WTC11 (cell line): ENCODE measurements at regions not wholly inside any gene's neighbourhood (a gene's known extent, or its start where the extent isn't known, plus 50 kb on each side); places are given as distances from the start of the nearest gene placed in this dataset.

Experiments
- ATAC-seq: fragments of 200-7000 bp; cut with Tn5 transposase; 2 replicates; pipeline ENCODE4 v1.10.0; 2021; ENCODE audit warnings: mild to moderate bottlenecking, moderate library complexity
- CTCF ChIA-PET: fragments of 300-600 bp; sonication (Branson Sonifier 250); formaldehyde crosslinking; loops from one replicate; lab custom pipeline; 2021; ENCODE audit warnings: antibody characterized with exemption; lab: Charles Lee
- POLR2A ChIA-PET: fragments of 350-600 bp; sonication (Branson Sonifier 250); formaldehyde crosslinking; loops from one replicate; lab custom pipeline; 2021; ENCODE audit warnings: antibody characterized with exemption; lab: Charles Lee
- DNase-seq: peaks from one replicate; pipeline ENCODE4 v3.0.0; 2021; ENCODE audit warnings: low spot score
- H3K27ac Mint-ChIP-seq: 2 replicates; pipeline ENCODE4 v1.8.0; 2021; ENCODE audit warnings: mixed read lengths
- H3K27me3 Mint-ChIP-seq: 2 replicates; pipeline ENCODE4 v1.8.0; 2021; ENCODE audit warnings: low read depth, mild to moderate bottlenecking, moderate library complexity, mixed read lengths
- H3K36me3 Mint-ChIP-seq: 2 replicates; pipeline ENCODE4 v1.8.0; 2021; ENCODE audit warnings: mixed read lengths
- H3K4me1 Mint-ChIP-seq: 2 replicates; pipeline ENCODE4 v1.8.0; 2022; ENCODE audit warnings: mixed read lengths
- H3K4me3 Mint-ChIP-seq: 2 replicates; pipeline ENCODE4 v1.8.0; 2021; ENCODE audit warnings: mild to moderate bottlenecking, moderate library complexity, mixed read lengths
- H3K9me3 Mint-ChIP-seq: 2 replicates; pipeline ENCODE4 v1.8.0; 2021; ENCODE audit warnings: mixed read lengths
- AR ChIP-seq: fragments of 250-450 bp; sonication (Bioruptor Pico); IDR thresholded peaks from 2 replicates; pipeline ENCODE4 v1.9.0; 2021; ENCODE audit warnings: mild to moderate bottlenecking
- CBFB ChIP-seq: sonication (generic); formaldehyde crosslinking; IDR thresholded peaks from 2 replicates; pipeline ENCODE4 v1.8.1; 2022; ENCODE audit warnings: mild to moderate bottlenecking, low read depth, missing genetic modification reagents
- ELF4 ChIP-seq: sonication (generic); formaldehyde crosslinking; IDR thresholded peaks from 2 replicates; pipeline ENCODE4 v1.8.1; 2022; ENCODE audit warnings: low read depth, mild to moderate bottlenecking, moderate library complexity, missing genetic modification reagents
- ESRRA ChIP-seq: sonication (generic); formaldehyde crosslinking; IDR thresholded peaks from 2 replicates; pipeline ENCODE4 v1.8.1; 2022; ENCODE audit warnings: mild to moderate bottlenecking, missing genetic modification reagents, borderline replicate concordance
- FOXP1 ChIP-seq: sonication (generic); formaldehyde crosslinking; IDR thresholded peaks from 2 replicates; pipeline ENCODE4 v1.8.0; 2022; ENCODE audit warnings: missing genetic modification reagents, mild to moderate bottlenecking, moderate library complexity, borderline replicate concordance
- GABPB1 ChIP-seq: sonication (generic); formaldehyde crosslinking; IDR thresholded peaks from 2 replicates; pipeline ENCODE4 v1.8.1; 2023; ENCODE audit warnings: mild to moderate bottlenecking, missing genetic modification reagents
- GRHL2 ChIP-seq: fragments of 250-450 bp; sonication (Bioruptor Pico); IDR thresholded peaks from 2 replicates; pipeline ENCODE4 v1.8.0; 2022; ENCODE audit warnings: mild to moderate bottlenecking, moderate library complexity; ENCODE audit not compliant: insufficient replicate concordance, severe bottlenecking
- HMGXB4 ChIP-seq: sonication (generic); formaldehyde crosslinking; IDR thresholded peaks from 2 replicates; pipeline ENCODE4 v1.8.1; 2023; ENCODE audit warnings: mild to moderate bottlenecking, moderate library complexity, missing genetic modification reagents
- IRF2 ChIP-seq: sonication (generic); formaldehyde crosslinking; IDR thresholded peaks from 2 replicates; pipeline ENCODE4 v1.8.0; 2022; ENCODE audit warnings: low read depth, missing genetic modification reagents, borderline replicate concordance
- NFE2L1 ChIP-seq: sonication (generic); formaldehyde crosslinking; IDR thresholded peaks from 2 replicates; pipeline ENCODE4 v1.8.1; 2023; ENCODE audit warnings: missing genetic modification reagents
- NR1H2 ChIP-seq: sonication (generic); formaldehyde crosslinking; IDR thresholded peaks from 2 replicates; pipeline ENCODE4 v1.9.0; 2021; ENCODE audit warnings: mild to moderate bottlenecking, moderate library complexity, missing genetic modification reagents
- NR2C2 ChIP-seq: sonication (generic); formaldehyde crosslinking; IDR thresholded peaks from 2 replicates; pipeline ENCODE4 v1.8.0; 2022; ENCODE audit warnings: mild to moderate bottlenecking, missing genetic modification reagents
- OVOL2 ChIP-seq: fragments of 250-450 bp; sonication (Bioruptor Pico); IDR thresholded peaks from 2 replicates; pipeline ENCODE4 v1.9.0; 2021; ENCODE audit warnings: mild to moderate bottlenecking, borderline replicate concordance
- STAT6 ChIP-seq: sonication (generic); formaldehyde crosslinking; conservative IDR thresholded peaks from 2 replicates; pipeline ENCODE4 v1.8.1; 2023; ENCODE audit warnings: mild to moderate bottlenecking, low read depth, missing genetic modification reagents, moderate library complexity
- TEAD1 ChIP-seq: sonication (generic); formaldehyde crosslinking; IDR thresholded peaks from 2 replicates; pipeline ENCODE4 v1.8.0; 2022; ENCODE audit warnings: mild to moderate bottlenecking, missing genetic modification reagents
- TP53 ChIP-seq: sonication (generic); formaldehyde crosslinking; IDR thresholded peaks from 2 replicates; pipeline ENCODE4 v1.8.1; 2023; ENCODE audit warnings: mild to moderate bottlenecking, missing genetic modification reagents
- USF1 ChIP-seq: sonication (generic); formaldehyde crosslinking; IDR thresholded peaks from 2 replicates; pipeline ENCODE4 v1.8.0; 2022; ENCODE audit warnings: mild to moderate bottlenecking, missing genetic modification reagents
- ZBTB21 ChIP-seq: sonication (generic); formaldehyde crosslinking; IDR thresholded peaks from 2 replicates; pipeline ENCODE4 v1.8.1; 2023; ENCODE audit warnings: mild to moderate bottlenecking, missing genetic modification reagents, borderline replicate concordance
- ZNF232 ChIP-seq: sonication (generic); formaldehyde crosslinking; IDR thresholded peaks from 2 replicates; pipeline ENCODE4 v1.8.0; 2022; ENCODE audit warnings: mild to moderate bottlenecking, missing genetic modification reagents
- ZNF396 ChIP-seq: fragments of 250-450 bp; sonication (Bioruptor Pico); IDR thresholded peaks from 2 replicates; pipeline ENCODE4 v1.8.0; 2021; ENCODE audit warnings: mild to moderate bottlenecking, moderate library complexity, borderline replicate concordance
- ZNF423 ChIP-seq: fragments of 250-450 bp; sonication (Bioruptor Pico); IDR thresholded peaks from 2 replicates; pipeline ENCODE4 v2.1.2; 2022; ENCODE audit warnings: mild to moderate bottlenecking, moderate library complexity
- ZNF671 ChIP-seq: fragments of 250-450 bp; sonication (Bioruptor Pico); IDR thresholded peaks from 2 replicates; pipeline ENCODE4 v1.8.0; 2021; ENCODE audit warnings: mild to moderate bottlenecking

- no peaks in the 10 kb centered on the region for H3K36me3 Mint-ChIP-seq
- H3K4me1 Mint-ChIP-seq, result peaks cover 22% of the 10 kb centered on the region
- no peak overlapping the region for H3K27ac Mint-ChIP-seq
- POLR2A ChIA-PET, result no interaction called here
- CTCF ChIA-PET, result interaction anchor here (0.7 to 1.5 kb wide), 2 partner anchors 28 to 53 kb away, joined by 3 to 7 read pairs; no protein-coding TSS in a partner anchor
- TF ChIP-seq TP53 (CRISPR knock-in tag) (no peak), NFE2L1 (CRISPR knock-in tag) (no peak), NR1H2 (CRISPR knock-in tag) (no peak), ELF4 (CRISPR knock-in tag) (no peak), AR (CRISPR knock-in tag) (no peak), GRHL2 (CRISPR knock-in tag) (no peak), ZNF232 (CRISPR knock-in tag) (no peak), ZNF396 (no peak), ZNF671 (no peak), ZBTB21 (CRISPR knock-in tag) (no peak)
- no peak overlapping the region for H3K4me3 Mint-ChIP-seq
- no peaks in the 10 kb centered on the region for H3K9me3 Mint-ChIP-seq
- no peak for DNase-seq
- no peaks in the 10 kb centered on the region; the same call in 1 of the 2 replicates for H3K27me3 Mint-ChIP-seq
- no peak for ATAC-seq
These were observed 365.4 kb downstream of the BRD1 start for GRCh38 chr22:49462291-49462690.

GRCh38 chr22:49461674-49462073, 366.0 kb downstream of the BRD1 start:
- CTCF ChIA-PET, result interaction anchor here (0.7 to 1.5 kb wide), 2 partner anchors 28 to 52 kb away, joined by 3 to 7 read pairs; no protein-coding TSS in a partner anchor
- Mint-ChIP-seq H3K36me3 (no peaks in the 10 kb centered on the region), H3K27me3 (no peaks in the 10 kb centered on the region; the same call in 1 of the 2 replicates), H3K27ac (no peak overlapping the region), H3K9me3 (no peaks in the 10 kb centered on the region), H3K4me3 (no peak overlapping the region), H3K4me1 (peaks cover 24% of the 10 kb centered on the region)
- POLR2A ChIA-PET, result no interaction called here
- no peak for TF ChIP-seq GRHL2 (CRISPR knock-in tag)
- no peak for TF ChIP-seq TEAD1 (CRISPR knock-in tag)
- TF ChIP-seq STAT6 (CRISPR knock-in tag), result no peak
- no peak for DNase-seq
- no peak for ATAC-seq

GRCh38 chr22:49460592-49461281, 366.9 kb downstream of the BRD1 start:
- Mint-ChIP-seq H3K36me3 (no peaks in the 10 kb centered on the region), H3K27me3 (no peaks in the 10 kb centered on the region; the same call in 1 of the 2 replicates), H3K4me1 (peaks cover 24% of the 10 kb centered on the region), H3K27ac (no peak overlapping the region), H3K9me3 (no peaks in the 10 kb centered on the region), H3K4me3 (no peak overlapping the region)
- CTCF ChIA-PET, result no interaction called here
- POLR2A ChIA-PET, result no interaction called here
- DNase-seq (no peak), ATAC-seq (no peak)
- no peak for TF ChIP-seq IRF2 (CRISPR knock-in tag)
- no peak for TF ChIP-seq ESRRA (CRISPR knock-in tag)
- no peak for TF ChIP-seq ZNF423
- TF ChIP-seq CBFB (CRISPR knock-in tag), result no peak
- TF ChIP-seq AR (CRISPR knock-in tag), result no peak
- TF ChIP-seq OVOL2 (CRISPR knock-in tag), result no peak
- no peak for TF ChIP-seq USF1 (CRISPR knock-in tag)
- no peak for TF ChIP-seq GABPB1
- no peak for TF ChIP-seq NR2C2
- no peak for TF ChIP-seq FOXP1
- no peak for TF ChIP-seq HMGXB4 (CRISPR knock-in tag)
